Suprapubic skin (tissue), 4 donors: ENCODE measurements at regions not wholly inside any gene's neighbourhood (a gene's known extent, or its start where the extent isn't known, plus 50 kb on each side); places are given as distances from the start of the nearest gene placed in this dataset.

ENCODE experiments used
- DNase-seq, 2 donors: peaks; one replicate each; pipeline ENCODE4 v3.0.0-alpha.2; 2019; ENCODE audit warnings: low spot score in 2 of 2
- H3K27ac ChIP-seq: fragments of 200-600 bp; sonication (generic); one replicate; pipeline ENCODE4 v1.5.1; 2019
- H3K27me3 ChIP-seq: fragments of 200-600 bp; sonication (generic); one replicate; pipeline ENCODE4 v1.5.1; 2019
- H3K36me3 ChIP-seq: fragments of 200-600 bp; sonication (generic); one replicate; pipeline ENCODE4 v1.5.1; 2019
- H3K4me1 ChIP-seq: fragments of 200-600 bp; sonication (generic); one replicate; pipeline ENCODE4 v1.5.1; 2019
- H3K4me3 ChIP-seq: fragments of 200-600 bp; sonication (generic); one replicate; pipeline ENCODE4 v1.5.1; 2019; ENCODE audit warnings: mild to moderate bottlenecking
- H3K9me3 ChIP-seq: fragments of 200-600 bp; sonication (generic); one replicate; pipeline ENCODE4 v1.5.1; 2019
- EP300 ChIP-seq: sonication (generic); formaldehyde crosslinking; IDR thresholded peaks from one replicate; pipeline ENCODE4 v1.6.1; 2017; ENCODE audit warnings: antibody characterized with exemption
- POLR2A ChIP-seq, 2 donors: fragments of 450-650 bp; IDR thresholded peaks; one replicate each; pipeline ENCODE4 v1.6.1; 2017; ENCODE audit warnings: antibody characterized with exemption in 2 of 2, mild to moderate bottlenecking in 2 of 2, moderate library complexity in 2 of 2
- POLR2AphosphoS5 ChIP-seq, 3 donors: sonication (generic); formaldehyde crosslinking; IDR thresholded peaks; one replicate each; pipeline ENCODE4 v1.6.1; 2017; ENCODE audit warnings: antibody characterized with exemption in 3 of 3
- WGBS: methylation state at CpG from one replicate; pipeline ENCODE4 v1.1.5; 2018; 5-methylcytosine and 5-hydroxymethylcytosine counted together
- TF ChIP-seq, protein P1 (sequence below), 2 donors: fragments of 200-600 bp in 1 of 2; fragments of 450-650 bp in 1 of 2; sonication (generic) in 1 of 2; IDR thresholded peaks; one replicate each; pipeline ENCODE4 v1.5.1; 2016 to 2019; ENCODE audit warnings: antibody characterized with exemption in 2 of 2, mild to moderate bottlenecking in 1 of 2, moderate library complexity in 1 of 2

- WGBS = 65% methylated on average over 12 of the region's 12 CpGs
- no peak for TF ChIP-seq POLR2AphosphoS5 (IDR thresholded peaks at IDR 0.05)
- TF ChIP-seq, protein P1, sequence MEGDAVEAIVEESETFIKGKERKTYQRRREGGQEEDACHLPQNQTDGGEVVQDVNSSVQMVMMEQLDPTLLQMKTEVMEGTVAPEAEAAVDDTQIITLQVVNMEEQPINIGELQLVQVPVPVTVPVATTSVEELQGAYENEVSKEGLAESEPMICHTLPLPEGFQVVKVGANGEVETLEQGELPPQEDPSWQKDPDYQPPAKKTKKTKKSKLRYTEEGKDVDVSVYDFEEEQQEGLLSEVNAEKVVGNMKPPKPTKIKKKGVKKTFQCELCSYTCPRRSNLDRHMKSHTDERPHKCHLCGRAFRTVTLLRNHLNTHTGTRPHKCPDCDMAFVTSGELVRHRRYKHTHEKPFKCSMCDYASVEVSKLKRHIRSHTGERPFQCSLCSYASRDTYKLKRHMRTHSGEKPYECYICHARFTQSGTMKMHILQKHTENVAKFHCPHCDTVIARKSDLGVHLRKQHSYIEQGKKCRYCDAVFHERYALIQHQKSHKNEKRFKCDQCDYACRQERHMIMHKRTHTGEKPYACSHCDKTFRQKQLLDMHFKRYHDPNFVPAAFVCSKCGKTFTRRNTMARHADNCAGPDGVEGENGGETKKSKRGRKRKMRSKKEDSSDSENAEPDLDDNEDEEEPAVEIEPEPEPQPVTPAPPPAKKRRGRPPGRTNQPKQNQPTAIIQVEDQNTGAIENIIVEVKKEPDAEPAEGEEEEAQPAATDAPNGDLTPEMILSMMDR (IDR thresholded peaks at IDR 0.05) = no peak
- no peak for TF ChIP-seq EP300
- TF ChIP-seq POLR2A (IDR thresholded peaks at IDR 0.05) = no peak
- no peaks in the 10 kb centered on the region for H3K9me3 ChIP-seq
- no peak overlapping the region for H3K4me3 ChIP-seq
- H3K27ac ChIP-seq = no peak overlapping the region
- H3K27me3 ChIP-seq = peaks cover 16% of the 10 kb centered on the region
- no peaks in the 10 kb centered on the region for H3K36me3 ChIP-seq
- H3K4me1 ChIP-seq = no peaks in the 10 kb centered on the region
- no peak for DNase-seq
These were observed 152.5 kb downstream of the RBFOX3 start for GRCh38 chr17:79458356-79458755.

GRCh38 chr17:79457889-79458288 lies 153.0 kb downstream of the RBFOX3 start:
- Histone ChIP-seq H3K4me1 (no peaks in the 10 kb centered on the region), H3K27me3 (peaks cover 16% of the 10 kb centered on the region), H3K36me3 (no peaks in the 10 kb centered on the region), H3K27ac (no peak overlapping the region), H3K4me3 (no peak overlapping the region), H3K9me3 (no peaks in the 10 kb centered on the region)
- DNase-seq = no peak
- TF ChIP-seq EP300 (no peak), POLR2AphosphoS5 (IDR thresholded peaks at IDR 0.05) (no peak), POLR2A (IDR thresholded peaks at IDR 0.05) (no peak)
- TF ChIP-seq, protein P1 (IDR thresholded peaks at IDR 0.05) = no peak
- WGBS = 78% methylated on average over 11 of the region's 12 CpGs

GRCh38 chr17:79457376-79457775 lies 153.5 kb downstream of the RBFOX3 start:
- WGBS = 86% methylated on average over 13 of the region's 17 CpGs
- Histone ChIP-seq H3K27me3 (peaks cover 16% of the 10 kb centered on the region), H3K27ac (no peak overlapping the region), H3K36me3 (no peaks in the 10 kb centered on the region), H3K4me3 (no peak overlapping the region), H3K9me3 (no peaks in the 10 kb centered on the region), H3K4me1 (no peaks in the 10 kb centered on the region)
- TF ChIP-seq POLR2A (IDR thresholded peaks at IDR 0.05) (no peak), POLR2AphosphoS5 (IDR thresholded peaks at IDR 0.05) (no peak), EP300 (no peak)
- TF ChIP-seq, protein P1 (IDR thresholded peaks at IDR 0.05) = no peak
- no peak for DNase-seq

- 100% methylated on average over 3 of the region's 11 CpGs for WGBS
- TF ChIP-seq, protein P1 (IDR thresholded peaks at IDR 0.05) = no peak
- TF ChIP-seq POLR2A (IDR thresholded peaks at IDR 0.05) (no peak), POLR2AphosphoS5 (IDR thresholded peaks at IDR 0.05) (no peak), EP300 (no peak)
- H3K27me3 ChIP-seq = peaks cover 16% of the 10 kb centered on the region
These were observed 155.2 kb downstream of the RBFOX3 start for GRCh38 chr17:79455636-79456035.

GRCh38 chr17:79454826-79455225 lies 156.0 kb downstream of the RBFOX3 start:
- no peaks in the 10 kb centered on the region for H3K4me1 ChIP-seq
- no peaks in the 10 kb centered on the region for H3K9me3 ChIP-seq
- H3K27ac ChIP-seq = no peak overlapping the region
- no peak for TF ChIP-seq POLR2A (IDR thresholded peaks at IDR 0.05)
- TF ChIP-seq, protein P1 (IDR thresholded peaks at IDR 0.05) = no peak
- peaks cover 16% of the 10 kb centered on the region for H3K27me3 ChIP-seq
- WGBS = 92% methylated on average over 6 of the region's 6 CpGs
- no peaks in the 10 kb centered on the region for H3K36me3 ChIP-seq
- DNase-seq = no peak
- H3K4me3 ChIP-seq = no peak overlapping the region

More at GRCh38 chr17:79455636-79456035, 155.2 kb downstream of the RBFOX3 start:
- Histone ChIP-seq H3K4me3 (no peak overlapping the region), H3K9me3 (no peaks in the 10 kb centered on the region), H3K36me3 (no peaks in the 10 kb centered on the region), H3K27ac (no peak overlapping the region), H3K4me1 (no peaks in the 10 kb centered on the region)
- DNase-seq = no peak
